Tibial nerve (tissue), 4 donors: ENCODE measurements at regions not wholly inside any gene's neighbourhood (a gene's known extent, or its start where the extent isn't known, plus 50 kb on each side); places are given as distances from the start of the nearest gene placed in this dataset.

Source experiments
- DNase-seq, 2 donors: peaks; one replicate each; pipeline ENCODE4 v3.0.0-alpha.2; 2019; ENCODE audit warnings: low spot score in 2 of 2
- H3K27ac ChIP-seq, 4 donors: fragments of 200-600 bp; sonication (generic) in 3 of 4; one replicate each; pipeline ENCODE4 v1.5.1; 2017 to 2019; ENCODE audit warnings: mild to moderate bottlenecking in 1 of 4
- H3K27me3 ChIP-seq, 2 donors: fragments of 200-600 bp; sonication (generic) in 1 of 2; one replicate each; pipeline versions ENCODE4 v1.5.1 to v1.6.0; 2017 to 2019
- H3K36me3 ChIP-seq, 3 donors: fragments of 200-600 bp; sonication (generic); one replicate each; pipeline ENCODE4 v1.5.1; 2018 to 2019
- H3K4me1 ChIP-seq, 4 donors: fragments of 200-600 bp; sonication (generic) in 3 of 4; one replicate each; pipeline ENCODE4 v1.5.1; 2017 to 2019
- H3K4me3 ChIP-seq, 4 donors: fragments of 200-600 bp; sonication (generic) in 3 of 4; one replicate each; pipeline ENCODE4 v1.5.1; 2017 to 2019; ENCODE audit warnings: mild to moderate bottlenecking in 1 of 4, moderate library complexity in 1 of 4
- H3K9me3 ChIP-seq, 4 donors: fragments of 200-600 bp; sonication (generic) in 3 of 4; one replicate each; pipeline ENCODE4 v1.5.1; 2017 to 2019
- CTCF ChIP-seq, 5 experiments: fragments of 200-600 bp in 3 of 5; fragments of 450-650 bp in 2 of 5; sonication (generic) in 3 of 5; IDR thresholded peaks; one replicate each; pipeline ENCODE4 v1.5.1; 2016 to 2019; ENCODE audit warnings: antibody characterized with exemption in 5 of 5, mild to moderate bottlenecking in 3 of 5, moderate library complexity in 2 of 5
- EP300 ChIP-seq, 2 donors: sonication (generic); formaldehyde crosslinking; IDR thresholded peaks; one replicate each; pipeline ENCODE4 v1.6.1; 2017; ENCODE audit warnings: antibody characterized with exemption in 2 of 2, mild to moderate bottlenecking in 1 of 2
- POLR2A ChIP-seq, 2 donors: fragments of 450-650 bp; IDR thresholded peaks; one replicate each; pipeline ENCODE4 v1.6.1; 2017; ENCODE audit warnings: antibody characterized with exemption in 2 of 2, mild to moderate bottlenecking in 2 of 2, moderate library complexity in 2 of 2
- WGBS, 2 donors: methylation state at CpG; one replicate each; pipeline ENCODE4 v1.1.5; 2018; 5-methylcytosine and 5-hydroxymethylcytosine counted together

GRCh38 chr11:27250867-27251665 lies 111.9 kb downstream of the CCDC34 start:
- no peak overlapping the region for H3K27ac ChIP-seq
- DNase-seq: no peak
- TF ChIP-seq CTCF (IDR thresholded peaks at IDR 0.05): no peak
- TF ChIP-seq EP300 (IDR thresholded peaks at IDR 0.05): no peak
- no peak for TF ChIP-seq POLR2A (IDR thresholded peaks at IDR 0.05)
- no peak overlapping the region for H3K4me3 ChIP-seq
- H3K4me1 ChIP-seq: peaks cover 0 to 11% (median 0%) of the 10 kb centered on the region in 4 donors
- H3K27me3 ChIP-seq: no peaks in the 10 kb centered on the region
- no peaks in the 10 kb centered on the region for H3K36me3 ChIP-seq
- WGBS, 2 donors: 82 to 84% methylated on average over 5 of the region's 5 CpGs
- no peaks in the 10 kb centered on the region for H3K9me3 ChIP-seq

- no peaks in the 10 kb centered on the region for H3K36me3 ChIP-seq
- no peak overlapping the region for H3K4me3 ChIP-seq
- no peaks in the 10 kb centered on the region for H3K9me3 ChIP-seq
- TF ChIP-seq EP300 (IDR thresholded peaks at IDR 0.05): no peak
- TF ChIP-seq CTCF (IDR thresholded peaks at IDR 0.05): no peak
- TF ChIP-seq POLR2A (IDR thresholded peaks at IDR 0.05): no peak
- H3K4me1 ChIP-seq: peaks cover 0 to 11% (median 0%) of the 10 kb centered on the region in 4 donors
- peak overlapping the region in 1 of 4 donors; percentile 33 for H3K27ac ChIP-seq
- DNase-seq: no peak
- H3K27me3 ChIP-seq: no peaks in the 10 kb centered on the region
- WGBS, 2 donors: 58 to 64% methylated on average over 13 of the region's 13 CpGs
Observed at GRCh38 chr11:27248576-27249509, 114.2 kb downstream of the CCDC34 start.

- WGBS, 2 donors: 69 to 83% methylated on average over 5 of the region's 5 CpGs
- Histone ChIP-seq H3K9me3 (no peaks in the 10 kb centered on the region), H3K4me1 (peaks cover 0 to 11% (median 0%) of the 10 kb centered on the region in 4 donors), H3K27ac (no peak overlapping the region), H3K4me3 (no peak overlapping the region), H3K36me3 (no peaks in the 10 kb centered on the region), H3K27me3 (no peaks in the 10 kb centered on the region)
- DNase-seq: no peak
- TF ChIP-seq CTCF (IDR thresholded peaks at IDR 0.05) (no peak), POLR2A (IDR thresholded peaks at IDR 0.05) (no peak), EP300 (IDR thresholded peaks at IDR 0.05) (no peak)
Observed at GRCh38 chr11:27247660-27248059, 115.4 kb downstream of the CCDC34 start.

GRCh38 chr11:27246925-27247324 lies 116.1 kb downstream of the CCDC34 start:
- Histone ChIP-seq H3K4me3 (no peak overlapping the region), H3K27me3 (no peaks in the 10 kb centered on the region), H3K9me3 (no peaks in the 10 kb centered on the region), H3K27ac (no peak overlapping the region), H3K4me1 (peaks cover 0 to 13% (median 0%) of the 10 kb centered on the region in 4 donors), H3K36me3 (no peaks in the 10 kb centered on the region)
- DNase-seq: no peak
- no peak for TF ChIP-seq CTCF (IDR thresholded peaks at IDR 0.05)
- no peak for TF ChIP-seq POLR2A (IDR thresholded peaks at IDR 0.05)
- TF ChIP-seq EP300 (IDR thresholded peaks at IDR 0.05): no peak
- WGBS, 2 donors: 47 to 54% methylated on average over 3 of the region's 3 CpGs

GRCh38 chr11:27244900-27245299 lies 118.1 kb downstream of the CCDC34 start:
- no peak for TF ChIP-seq CTCF (IDR thresholded peaks at IDR 0.05)
- no peak for TF ChIP-seq EP300 (IDR thresholded peaks at IDR 0.05)
- TF ChIP-seq POLR2A (IDR thresholded peaks at IDR 0.05): no peak

More at GRCh38 chr11:27244900-27245299, 118.1 kb downstream of the CCDC34 start:
- Histone ChIP-seq H3K4me1 (peaks cover 0 to 14% (median 0%) of the 10 kb centered on the region in 4 donors), H3K9me3 (no peaks in the 10 kb centered on the region), H3K4me3 (no peak overlapping the region), H3K27ac (no peak overlapping the region), H3K27me3 (no peaks in the 10 kb centered on the region), H3K36me3 (no peaks in the 10 kb centered on the region)
- no peak for DNase-seq
